Activated naive CD4-positive, alpha-beta T cell treated with anti-CD3 and anti-CD28 coated beads, Interleukin-2, amount 50 U/mL, for 72 hours (primary cell): ENCODE measurements at regions not wholly inside any gene's neighbourhood (a gene's known extent, or its start where the extent isn't known, plus 50 kb on each side); places are given as distances from the start of the nearest gene placed in this dataset.

ENCODE experiments used
- ATAC-seq, 2 donors: fragments of 150-1000 bp; cut with Tn5 transposase; 2 replicates each; pipeline ENCODE4 v1.10.0; 2021; ENCODE audit warnings: mild to moderate bottlenecking in 2 of 2, moderate library complexity in 2 of 2
- DNase-seq, 2 donors: peaks; one replicate each; pipeline ENCODE4 v3.0.0; 2021 to 2022; ENCODE audit warnings: low spot score in 2 of 2
- H3K27ac Mint-ChIP-seq, 2 donors: one replicate each; pipeline ENCODE4 v1.8.0; 2022; ENCODE audit warnings: mild to moderate bottlenecking in 2 of 2, mixed read lengths in 2 of 2
- H3K36me3 Mint-ChIP-seq, 2 donors: one replicate each; pipeline ENCODE4 v1.8.0; 2022; ENCODE audit warnings: mixed read lengths in 2 of 2
- H3K9me3 Mint-ChIP-seq, 2 donors: one replicate each; pipeline ENCODE4 v1.8.0; 2022; ENCODE audit warnings: mixed read lengths in 2 of 2

- ATAC-seq (peak in 1 of 2 donors; percentile 22), DNase-seq (no peak)
- H3K27ac Mint-ChIP-seq: no peak overlapping the region
- no peaks in the 10 kb centered on the region for H3K36me3 Mint-ChIP-seq
- H3K9me3 Mint-ChIP-seq: no peaks in the 10 kb centered on the region
Observed at GRCh38 chr2:226609366-226609765, 190.3 kb downstream of the IRS1 start.

GRCh38 chr2:226608451-226608850 is 191.2 kb downstream of the IRS1 start:
- Mint-ChIP-seq H3K27ac (no peak overlapping the region), H3K9me3 (no peaks in the 10 kb centered on the region), H3K36me3 (no peaks in the 10 kb centered on the region)
- no peak for DNase-seq
- ATAC-seq: no peak

GRCh38 chr2:226607379-226607778 is 192.2 kb downstream of the IRS1 start:
- no peak overlapping the region for H3K27ac Mint-ChIP-seq
- DNase-seq: no peak
- H3K9me3 Mint-ChIP-seq: no peaks in the 10 kb centered on the region
- H3K36me3 Mint-ChIP-seq: no peaks in the 10 kb centered on the region
- no peak for ATAC-seq

DNA sequence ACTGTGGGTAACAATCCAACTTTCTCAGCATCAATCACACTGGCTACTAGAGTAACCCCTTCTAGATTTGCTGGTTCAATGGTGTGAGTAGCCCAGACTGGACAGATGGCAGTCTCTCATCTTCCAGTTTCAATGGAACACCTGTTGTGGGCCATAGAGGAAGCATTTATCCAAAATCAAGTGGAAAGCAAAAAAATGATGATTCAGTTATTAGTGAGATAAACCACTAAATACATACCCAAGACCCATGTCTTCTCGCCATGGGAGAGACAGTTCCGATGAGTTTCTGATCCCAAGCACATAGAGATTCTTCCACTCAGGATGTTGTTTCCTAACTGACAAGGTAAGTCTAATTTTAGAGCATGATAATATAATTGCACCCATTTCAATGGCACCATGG is 194.0 kb downstream of the IRS1 start:
- Mint-ChIP-seq H3K9me3 (no peaks in the 10 kb centered on the region), H3K27ac (no peak overlapping the region), H3K36me3 (no peaks in the 10 kb centered on the region)
- ATAC-seq: no peak
- DNase-seq: no peak

- ATAC-seq (no peak), DNase-seq (no peak)
- no peak overlapping the region for H3K27ac Mint-ChIP-seq
- H3K36me3 Mint-ChIP-seq: no peaks in the 10 kb centered on the region
- no peaks in the 10 kb centered on the region for H3K9me3 Mint-ChIP-seq
Observed at GRCh38 chr2:226603606-226604005, 196.0 kb downstream of the IRS1 start.

GRCh38 chr2:226601881-226602662 is 197.5 kb downstream of the IRS1 start:
- DNase-seq (no peak), ATAC-seq (peak in 1 of 2 donors; percentile 28)
- H3K36me3 Mint-ChIP-seq: no peaks in the 10 kb centered on the region
- no peak overlapping the region for H3K27ac Mint-ChIP-seq
- no peaks in the 10 kb centered on the region for H3K9me3 Mint-ChIP-seq

- H3K27ac Mint-ChIP-seq: no peak overlapping the region
- DNase-seq (no peak), ATAC-seq (no peak)
- H3K36me3 Mint-ChIP-seq: no peaks in the 10 kb centered on the region
- H3K9me3 Mint-ChIP-seq: peaks cover 0 to 4% of the 10 kb centered on the region in 2 donors
Observed at GRCh38 chr2:226600802-226601201, 198.8 kb downstream of the IRS1 start.

GRCh38 chr2:226600184-226600583 is 199.4 kb downstream of the IRS1 start:
- DNase-seq: no peak
- Mint-ChIP-seq H3K36me3 (no peaks in the 10 kb centered on the region), H3K9me3 (peaks cover 0 to 5% of the 10 kb centered on the region in 2 donors), H3K27ac (no peak overlapping the region)
- no peak for ATAC-seq

DNA sequence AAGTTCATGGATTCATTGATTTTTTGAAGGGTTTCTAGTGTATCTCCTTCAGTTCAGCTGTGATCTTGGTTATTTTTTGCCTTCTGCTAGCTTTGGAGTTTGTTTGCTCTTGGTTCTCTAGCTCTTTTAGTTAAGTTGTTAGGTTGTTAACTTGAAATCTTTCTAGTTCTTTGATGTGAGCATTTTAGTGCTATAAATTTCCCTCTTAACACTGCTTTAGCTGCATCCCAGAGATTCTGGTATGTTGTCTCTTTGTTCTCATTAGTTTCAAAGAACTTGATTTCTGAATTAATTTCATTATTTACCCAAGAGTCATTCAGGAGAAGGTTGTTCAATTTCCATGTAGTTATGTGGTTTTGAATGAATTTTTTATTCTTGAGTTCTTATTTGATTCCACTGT is 210.6 kb downstream of the IRS1 start:
- peaks cover 0 to 4% of the 10 kb centered on the region in 2 donors for H3K36me3 Mint-ChIP-seq
- DNase-seq (no peak), ATAC-seq (no peak)
- peaks cover 0 to 4% of the 10 kb centered on the region in 2 donors for H3K9me3 Mint-ChIP-seq
- no peak overlapping the region for H3K27ac Mint-ChIP-seq

DNA sequence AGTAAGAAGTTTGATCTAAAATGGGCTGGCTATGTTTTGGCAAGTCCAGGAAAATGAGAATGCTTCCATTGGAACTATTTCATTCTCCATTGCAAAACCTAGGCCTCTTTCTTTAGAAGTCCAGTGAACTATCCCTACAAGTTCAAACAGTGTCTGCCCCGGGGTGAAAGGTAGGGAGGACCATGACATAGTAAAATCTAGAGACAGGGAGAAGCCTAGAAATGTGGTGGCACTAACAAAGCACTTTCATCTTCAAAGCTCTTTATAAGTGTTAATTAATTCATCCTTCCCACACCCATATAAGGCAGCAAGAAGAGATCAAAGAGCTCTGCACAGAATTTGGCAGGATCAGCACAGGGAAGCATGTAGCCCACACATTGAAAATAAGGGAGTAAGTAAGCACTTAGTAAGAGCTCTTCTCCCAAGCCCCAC is 214.5 kb downstream of the IRS1 start:
- no peak overlapping the region for H3K27ac Mint-ChIP-seq
- no peak for DNase-seq
- no peaks in the 10 kb centered on the region for H3K36me3 Mint-ChIP-seq
- no peak for ATAC-seq
- H3K9me3 Mint-ChIP-seq: peaks cover 0 to 4% of the 10 kb centered on the region in 2 donors

- ATAC-seq (no peak), DNase-seq (no peak)
- H3K36me3 Mint-ChIP-seq: no peaks in the 10 kb centered on the region
- H3K9me3 Mint-ChIP-seq: peaks cover 0 to 4% of the 10 kb centered on the region in 2 donors
- no peak overlapping the region for H3K27ac Mint-ChIP-seq
Observed at GRCh38 chr2:226584518-226585055, 215.0 kb downstream of the IRS1 start.

DNA sequence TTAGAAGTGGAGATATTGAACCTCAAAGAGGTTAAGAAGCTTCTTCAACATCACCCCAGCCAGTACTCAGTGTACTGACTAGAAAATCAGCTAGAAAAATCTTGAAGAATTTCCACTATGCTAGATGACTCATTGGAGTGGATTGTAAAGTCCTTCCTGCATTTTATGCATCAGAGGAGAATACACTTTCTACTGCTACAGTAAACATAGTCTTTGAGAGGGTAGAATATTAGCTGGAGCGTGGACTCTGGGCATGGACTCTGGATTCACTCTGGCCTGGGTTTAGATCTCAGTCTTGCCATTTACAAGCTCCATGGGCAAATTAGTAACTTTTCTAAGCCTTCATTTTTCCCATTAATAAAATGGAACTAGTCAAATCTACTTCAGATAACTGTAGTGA is 215.9 kb downstream of the IRS1 start:
- no peak overlapping the region for H3K27ac Mint-ChIP-seq
- H3K36me3 Mint-ChIP-seq: no peaks in the 10 kb centered on the region

DNA sequence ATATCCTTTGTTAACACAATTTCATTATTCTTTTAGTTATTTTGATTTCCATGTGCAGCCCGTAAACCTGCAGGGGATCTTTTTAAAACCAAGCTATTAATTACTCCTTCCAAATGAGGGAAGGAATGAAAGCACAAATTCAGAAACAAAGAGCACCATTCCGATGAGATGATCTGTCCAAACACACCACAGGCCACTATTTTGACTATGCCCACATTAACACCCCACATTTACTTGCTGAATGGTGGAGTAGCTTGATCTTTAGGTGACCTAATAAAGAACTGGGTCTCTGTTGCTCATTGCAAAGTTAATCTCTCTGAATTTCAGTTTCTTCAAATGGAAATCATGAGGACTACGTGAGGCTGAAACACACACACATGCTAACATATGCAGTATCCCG is 218.0 kb downstream of the IRS1 start:
- ATAC-seq (no peak), DNase-seq (no peak)
- Mint-ChIP-seq H3K9me3 (peaks cover 0 to 4% of the 10 kb centered on the region in 2 donors), H3K27ac (no peak overlapping the region), H3K36me3 (no peaks in the 10 kb centered on the region)

More for the DNA sequence above, 215.9 kb downstream of the IRS1 start:
- DNase-seq (no peak), ATAC-seq (no peak)
- H3K9me3 Mint-ChIP-seq: peaks cover 0 to 4% of the 10 kb centered on the region in 2 donors

GRCh38 chr2:226581004-226581403 is 218.6 kb downstream of the IRS1 start:
- ATAC-seq (no peak), DNase-seq (no peak)
- H3K27ac Mint-ChIP-seq: no peak overlapping the region
- peaks cover 0 to 4% of the 10 kb centered on the region in 2 donors for H3K9me3 Mint-ChIP-seq
- H3K36me3 Mint-ChIP-seq: no peaks in the 10 kb centered on the region

DNA sequence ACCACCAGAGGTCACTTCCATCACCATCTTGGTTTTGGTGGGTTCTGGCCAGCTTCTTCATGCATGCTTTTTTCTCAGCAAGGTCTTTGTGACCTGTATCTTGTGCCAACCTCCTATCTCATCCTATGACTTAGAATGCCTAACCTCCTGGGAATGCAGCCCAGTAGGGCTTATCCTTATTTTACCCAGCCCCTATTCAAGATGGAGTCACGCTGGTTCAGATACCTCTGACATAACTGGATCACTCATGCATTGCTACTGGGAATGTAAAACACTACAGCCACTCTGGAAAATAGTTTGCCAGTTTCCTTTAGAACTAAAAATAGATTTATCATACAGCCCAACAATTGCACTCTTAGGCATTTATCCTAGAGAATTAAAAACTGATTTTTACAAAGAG is 219.2 kb downstream of the IRS1 start:
- Mint-ChIP-seq H3K36me3 (no peaks in the 10 kb centered on the region), H3K27ac (no peak overlapping the region), H3K9me3 (peaks cover 0 to 4% of the 10 kb centered on the region in 2 donors)
- DNase-seq (no peak), ATAC-seq (no peak)

GRCh38 chr2:226579519-226579918 is 220.1 kb downstream of the IRS1 start:
- Mint-ChIP-seq H3K9me3 (peaks cover 0 to 4% of the 10 kb centered on the region in 2 donors), H3K36me3 (no peaks in the 10 kb centered on the region), H3K27ac (no peak overlapping the region)
- DNase-seq (no peak), ATAC-seq (no peak)

DNA sequence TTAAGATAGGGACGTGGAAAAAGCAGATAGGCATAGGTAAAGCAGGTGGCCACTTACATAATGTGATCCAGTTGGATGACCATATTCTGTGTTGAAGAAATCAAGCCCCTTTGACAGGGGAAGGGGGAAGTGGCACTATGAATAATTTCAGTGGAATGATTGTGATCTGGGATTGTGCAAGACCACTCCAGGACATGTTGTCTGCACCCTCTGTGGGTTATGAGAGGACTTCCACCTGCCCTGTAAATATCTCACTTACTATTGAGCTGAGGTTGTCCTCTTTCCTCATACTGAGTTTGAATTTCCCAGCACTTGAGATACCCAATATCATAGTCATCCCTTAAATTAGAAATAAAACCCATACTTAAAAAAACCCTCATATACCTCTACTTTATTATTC is 220.7 kb downstream of the IRS1 start:
- no peak for DNase-seq
- H3K36me3 Mint-ChIP-seq: no peaks in the 10 kb centered on the region
- no peak for ATAC-seq

GRCh38 chr2:226578373-226578772 is 221.2 kb downstream of the IRS1 start:
- ATAC-seq (no peak), DNase-seq (no peak)
- Mint-ChIP-seq H3K36me3 (no peaks in the 10 kb centered on the region), H3K27ac (no peak overlapping the region), H3K9me3 (peaks cover 0 to 2% of the 10 kb centered on the region in 2 donors)

More for the DNA sequence above, 220.7 kb downstream of the IRS1 start:
- no peak overlapping the region for H3K27ac Mint-ChIP-seq
- H3K9me3 Mint-ChIP-seq: peaks cover 0 to 4% of the 10 kb centered on the region in 2 donors
